Left lung (tissue), 4 donors: ENCODE measurements at regions not wholly inside any gene's neighbourhood (a gene's known extent, or its start where the extent isn't known, plus 50 kb on each side); places are given as distances from the start of the nearest gene placed in this dataset.

Experiments used
- ATAC-seq: fragments of 200-7000 bp; cut with Tn5 transposase; one replicate; pipeline ENCODE4 v1.9.1; 2020; ENCODE audit warnings: moderate library complexity
- DNase-seq, 4 donors: peaks; one replicate each; pipeline ENCODE4 v3.0.0-alpha.2; 2013 to 2020
- H3K27ac ChIP-seq, 2 donors: fragments of 200-600 bp; sonication (generic) in 1 of 2; one replicate each; pipeline versions ENCODE4 v1.5.0 to v1.8.0; 2020 to 2021
- H3K27me3 ChIP-seq, 2 donors: fragments of 200-600 bp; sonication (generic) in 1 of 2; one replicate each; pipeline versions ENCODE4 v1.5.0 to v1.8.0; 2020 to 2021
- H3K36me3 ChIP-seq, 2 donors: fragments of 200-600 bp; sonication (generic) in 1 of 2; one replicate each; pipeline versions ENCODE4 v1.5.0 to v1.8.0; 2020 to 2021
- H3K4me1 ChIP-seq, 2 donors: fragments of 200-600 bp; one replicate each; pipeline ENCODE4 v1.8.0; 2021
- H3K4me3 ChIP-seq, 2 donors: fragments of 200-600 bp; sonication (generic) in 1 of 2; one replicate each; pipeline versions ENCODE4 v1.5.0 to v1.8.0; 2020 to 2021; ENCODE audit warnings: mild to moderate bottlenecking in 1 of 2
- H3K9me3 ChIP-seq, 2 donors: fragments of 200-600 bp; sonication (generic) in 1 of 2; one replicate each; pipeline versions ENCODE4 v1.5.0 to v1.8.0; 2020 to 2021
- CTCF ChIP-seq, 2 donors: fragments of 200-600 bp; sonication (generic) in 1 of 2; IDR thresholded peaks; one replicate each; pipeline versions ENCODE4 v1.5.0 to v1.8.0; 2021; ENCODE audit warnings: antibody characterized with exemption in 2 of 2
- intact Hi-C, 2 donors: fragments of 100-400 bp; cut with DNase I; formaldehyde crosslinking; loops; one replicate each; pipeline versions ENCODE4 v1.11.2 to v1.14.2; 2022
- donor health status: DM: no; HTN: yes; CAD: no.
- donor health status: DM: no; HTN: no; CAD: no.

GRCh38 chr1:87556326-87556725 lies 227.6 kb downstream of the LMO4 start:
- Histone ChIP-seq H3K9me3 (no peaks in the 10 kb centered on the region), H3K4me3 (no peak overlapping the region), H3K27me3 (no peaks in the 10 kb centered on the region), H3K4me1 (no peaks in the 10 kb centered on the region), H3K27ac (no peak overlapping the region), H3K36me3 (no peaks in the 10 kb centered on the region)
- TF ChIP-seq CTCF (IDR thresholded peaks at IDR 0.05) = no peak
- ATAC-seq = no peak
- DNase-seq = no peak
- intact Hi-C loops = no loop called here

DNA sequence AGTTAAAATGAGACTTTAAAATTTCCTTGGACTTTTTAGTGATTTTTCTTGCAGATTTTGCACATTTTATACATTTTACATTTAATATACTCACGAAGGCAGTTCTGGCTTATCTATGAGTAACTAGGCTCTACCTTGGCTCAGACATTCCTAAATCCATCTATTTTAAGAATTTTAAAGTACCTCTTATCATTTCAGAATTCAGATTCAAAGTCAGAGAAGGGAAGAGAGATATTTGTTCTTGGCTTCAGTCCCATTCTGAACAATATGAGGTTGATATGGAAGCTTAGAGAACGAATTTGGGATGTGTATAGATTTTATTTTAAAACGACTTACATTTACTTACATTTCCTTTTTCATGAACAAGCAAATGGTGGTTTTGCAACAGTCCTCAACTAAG lies 230.2 kb downstream of the LMO4 start:
- Histone ChIP-seq H3K27me3 (no peaks in the 10 kb centered on the region), H3K36me3 (no peaks in the 10 kb centered on the region), H3K4me3 (no peak overlapping the region), H3K27ac (no peak overlapping the region), H3K4me1 (no peaks in the 10 kb centered on the region), H3K9me3 (no peaks in the 10 kb centered on the region)
- no peak for ATAC-seq
- no peak for DNase-seq
- TF ChIP-seq CTCF (IDR thresholded peaks at IDR 0.05) = no peak
- intact Hi-C loops = no loop called here

GRCh38 chr1:87560137-87560536 lies 231.5 kb downstream of the LMO4 start:
- Histone ChIP-seq H3K9me3 (no peaks in the 10 kb centered on the region), H3K4me1 (no peaks in the 10 kb centered on the region), H3K36me3 (no peaks in the 10 kb centered on the region), H3K27ac (no peak overlapping the region), H3K27me3 (no peaks in the 10 kb centered on the region), H3K4me3 (no peak overlapping the region)
- TF ChIP-seq CTCF (IDR thresholded peaks at IDR 0.05) = no peak
- ATAC-seq (no peak), DNase-seq (no peak)
- intact Hi-C loops = no loop called here

DNA sequence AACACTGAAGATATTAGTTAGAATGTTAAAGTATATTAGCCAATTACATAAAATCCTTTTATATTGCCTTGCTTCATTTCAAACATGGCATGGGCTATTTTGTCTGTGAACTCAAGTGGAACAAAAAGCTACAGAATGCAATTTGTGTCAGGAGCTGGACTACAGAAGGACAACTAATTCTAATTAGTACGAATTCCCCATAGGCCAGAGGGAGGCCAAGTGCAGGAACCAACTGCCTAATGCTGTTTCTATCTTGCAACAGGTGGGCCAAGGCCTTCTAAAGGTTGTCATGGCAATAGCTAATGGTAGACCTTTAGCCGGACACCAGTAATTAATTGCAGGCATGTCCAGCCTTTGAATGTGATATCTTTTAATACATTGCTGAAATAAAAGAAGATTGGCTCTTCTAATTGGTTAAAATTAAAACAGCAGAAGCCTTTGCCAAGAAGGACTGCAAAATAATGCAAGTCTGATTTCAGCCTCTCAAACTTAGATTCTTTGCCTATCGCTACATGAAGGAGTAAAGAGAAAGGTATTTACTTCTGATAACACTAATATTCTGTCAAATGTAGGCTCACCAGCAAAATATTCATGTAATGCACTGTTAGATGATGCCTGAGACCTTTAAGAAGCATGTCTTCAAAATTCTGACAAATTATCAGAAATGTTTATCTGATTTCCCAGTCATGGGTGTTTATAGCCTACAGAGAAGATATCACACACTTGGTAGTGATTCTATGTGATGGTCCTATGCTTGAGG lies 232.1 kb downstream of the LMO4 start:
- H3K4me1 ChIP-seq = no peaks in the 10 kb centered on the region
- intact Hi-C loops = no loop called here
- ATAC-seq (no peak), DNase-seq (no peak)
- H3K27ac ChIP-seq = no peak overlapping the region
- H3K9me3 ChIP-seq = no peaks in the 10 kb centered on the region
- H3K27me3 ChIP-seq = no peaks in the 10 kb centered on the region
- no peaks in the 10 kb centered on the region for H3K36me3 ChIP-seq
- no peak for TF ChIP-seq CTCF (IDR thresholded peaks at IDR 0.05)
- no peak overlapping the region for H3K4me3 ChIP-seq

DNA sequence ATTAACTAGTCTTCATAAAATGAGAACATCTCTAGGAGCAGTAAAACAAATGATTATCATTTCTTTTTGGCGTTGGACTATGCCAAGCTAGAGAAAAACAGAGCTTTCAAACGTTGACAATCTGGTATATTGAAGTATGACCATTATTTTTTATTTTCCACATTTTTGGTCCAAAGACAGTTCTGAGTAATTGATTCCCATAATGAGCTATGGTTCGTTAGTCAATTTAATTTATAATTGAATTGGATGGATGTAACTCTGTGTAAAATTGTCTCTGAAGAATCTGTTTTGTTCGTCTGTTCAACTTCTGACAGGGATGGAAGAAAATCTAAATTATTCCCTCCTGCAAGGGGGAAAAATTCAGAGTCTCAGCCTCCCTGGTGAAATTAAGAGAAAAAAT lies 234.5 kb downstream of the LMO4 start:
- no peaks in the 10 kb centered on the region for H3K4me1 ChIP-seq
- no peak for ATAC-seq
- H3K4me3 ChIP-seq = no peak overlapping the region
- no peaks in the 10 kb centered on the region for H3K36me3 ChIP-seq
- no peak for TF ChIP-seq CTCF (IDR thresholded peaks at IDR 0.05)
- no peak for DNase-seq
- no peaks in the 10 kb centered on the region for H3K9me3 ChIP-seq
- intact Hi-C loops = no loop called here
- no peaks in the 10 kb centered on the region for H3K27me3 ChIP-seq
- no peak overlapping the region for H3K27ac ChIP-seq
